BE2C (cell line): ENCODE measurements at regions not wholly inside any gene's neighbourhood (a gene's known extent, or its start where the extent isn't known, plus 50 kb on each side); places are given as distances from the start of the nearest gene placed in this dataset.

Experiments
- DNase-seq: peaks from one replicate; pipeline ENCODE4 v3.0.0-alpha.2; 2020
- H3K27me3 ChIP-seq: fragments of 250-450 bp; sonication (Bioruptor Pico); 2 replicates; pipeline ENCODE4 v1.5.1; 2020; ENCODE audit warnings: mild to moderate bottlenecking
- H3K36me3 ChIP-seq: fragments of 250-450 bp; sonication (Bioruptor Pico); 2 replicates; pipeline ENCODE4 v1.5.1; 2020; ENCODE audit warnings: mild to moderate bottlenecking
- H3K4me1 ChIP-seq: fragments of 250-450 bp; sonication (Bioruptor Pico); 2 replicates; pipeline ENCODE4 v1.5.1; 2020
- H3K4me3 ChIP-seq: 2 replicates; pipeline ENCODE4 v1.5.1; 2011; ENCODE audit warnings: low read depth, low read length
- H3K9me3 ChIP-seq: fragments of 250-450 bp; sonication (Bioruptor Pico); 2 replicates; pipeline ENCODE4 v1.5.1; 2020
- TF ChIP-seq, protein P1 (sequence below): IDR thresholded peaks from 2 replicates; pipeline ENCODE4 v1.5.1; 2012; ENCODE audit warnings: mild to moderate bottlenecking, low read depth, low read length

DNA sequence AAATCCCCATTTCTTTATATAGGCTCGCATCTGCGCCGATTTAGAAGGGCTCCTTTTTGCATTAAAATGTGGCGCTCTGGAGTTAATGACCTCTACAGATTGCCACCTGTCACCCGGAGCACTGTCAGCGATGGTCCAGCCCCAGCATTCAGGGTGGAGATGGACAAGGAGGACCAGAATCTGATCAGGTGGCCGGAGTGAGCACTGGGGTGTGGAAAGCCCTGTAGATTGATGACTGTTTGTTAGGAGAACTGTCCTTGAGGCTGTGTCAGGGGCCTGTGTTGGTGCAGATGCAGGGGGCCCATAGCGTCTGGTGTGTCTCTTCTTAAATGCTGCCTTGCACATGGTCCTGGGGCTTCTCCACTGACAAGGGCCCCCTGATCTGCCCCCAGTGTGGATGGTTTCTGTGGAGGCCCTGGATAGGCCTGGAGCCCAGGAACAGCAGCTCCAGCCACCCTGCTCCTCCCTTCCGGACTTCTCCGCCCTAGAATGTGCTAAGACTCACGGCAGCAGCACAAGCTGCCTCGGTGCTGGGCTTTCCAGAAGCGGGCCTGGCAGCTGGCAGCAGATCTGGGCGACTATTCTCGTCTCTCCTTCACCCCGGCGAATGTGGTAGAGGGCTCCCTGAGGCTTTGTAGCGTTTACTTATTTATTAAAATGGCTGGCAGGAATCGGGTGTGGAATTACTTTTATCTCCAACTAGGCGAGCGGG, 1333.3 kb downstream of the BRD1 start:
- no peaks in the 10 kb centered on the region for H3K4me1 ChIP-seq
- H3K36me3 ChIP-seq = no peaks in the 10 kb centered on the region
- DNase-seq = no peak
- H3K27me3 ChIP-seq = peaks cover 3% of the 10 kb centered on the region; the same call in 1 of the 2 replicates
- H3K4me3 ChIP-seq = no peak overlapping the region
- no peaks in the 10 kb centered on the region; the same call in 1 of the 2 replicates for H3K9me3 ChIP-seq
- TF ChIP-seq, protein P1, sequence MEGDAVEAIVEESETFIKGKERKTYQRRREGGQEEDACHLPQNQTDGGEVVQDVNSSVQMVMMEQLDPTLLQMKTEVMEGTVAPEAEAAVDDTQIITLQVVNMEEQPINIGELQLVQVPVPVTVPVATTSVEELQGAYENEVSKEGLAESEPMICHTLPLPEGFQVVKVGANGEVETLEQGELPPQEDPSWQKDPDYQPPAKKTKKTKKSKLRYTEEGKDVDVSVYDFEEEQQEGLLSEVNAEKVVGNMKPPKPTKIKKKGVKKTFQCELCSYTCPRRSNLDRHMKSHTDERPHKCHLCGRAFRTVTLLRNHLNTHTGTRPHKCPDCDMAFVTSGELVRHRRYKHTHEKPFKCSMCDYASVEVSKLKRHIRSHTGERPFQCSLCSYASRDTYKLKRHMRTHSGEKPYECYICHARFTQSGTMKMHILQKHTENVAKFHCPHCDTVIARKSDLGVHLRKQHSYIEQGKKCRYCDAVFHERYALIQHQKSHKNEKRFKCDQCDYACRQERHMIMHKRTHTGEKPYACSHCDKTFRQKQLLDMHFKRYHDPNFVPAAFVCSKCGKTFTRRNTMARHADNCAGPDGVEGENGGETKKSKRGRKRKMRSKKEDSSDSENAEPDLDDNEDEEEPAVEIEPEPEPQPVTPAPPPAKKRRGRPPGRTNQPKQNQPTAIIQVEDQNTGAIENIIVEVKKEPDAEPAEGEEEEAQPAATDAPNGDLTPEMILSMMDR = no peak

- H3K4me1 ChIP-seq = no peaks in the 10 kb centered on the region
- H3K36me3 ChIP-seq = no peaks in the 10 kb centered on the region
- no peak for DNase-seq
- H3K9me3 ChIP-seq = no peaks in the 10 kb centered on the region; the same call in 1 of the 2 replicates
- TF ChIP-seq, protein P1 = no peak
- H3K4me3 ChIP-seq = no peak overlapping the region
- H3K27me3 ChIP-seq = peaks cover 3% of the 10 kb centered on the region; the same call in 1 of the 2 replicates
These were observed 1333.9 kb downstream of the BRD1 start for GRCh38 chr22:48493733-48494132.

DNA sequence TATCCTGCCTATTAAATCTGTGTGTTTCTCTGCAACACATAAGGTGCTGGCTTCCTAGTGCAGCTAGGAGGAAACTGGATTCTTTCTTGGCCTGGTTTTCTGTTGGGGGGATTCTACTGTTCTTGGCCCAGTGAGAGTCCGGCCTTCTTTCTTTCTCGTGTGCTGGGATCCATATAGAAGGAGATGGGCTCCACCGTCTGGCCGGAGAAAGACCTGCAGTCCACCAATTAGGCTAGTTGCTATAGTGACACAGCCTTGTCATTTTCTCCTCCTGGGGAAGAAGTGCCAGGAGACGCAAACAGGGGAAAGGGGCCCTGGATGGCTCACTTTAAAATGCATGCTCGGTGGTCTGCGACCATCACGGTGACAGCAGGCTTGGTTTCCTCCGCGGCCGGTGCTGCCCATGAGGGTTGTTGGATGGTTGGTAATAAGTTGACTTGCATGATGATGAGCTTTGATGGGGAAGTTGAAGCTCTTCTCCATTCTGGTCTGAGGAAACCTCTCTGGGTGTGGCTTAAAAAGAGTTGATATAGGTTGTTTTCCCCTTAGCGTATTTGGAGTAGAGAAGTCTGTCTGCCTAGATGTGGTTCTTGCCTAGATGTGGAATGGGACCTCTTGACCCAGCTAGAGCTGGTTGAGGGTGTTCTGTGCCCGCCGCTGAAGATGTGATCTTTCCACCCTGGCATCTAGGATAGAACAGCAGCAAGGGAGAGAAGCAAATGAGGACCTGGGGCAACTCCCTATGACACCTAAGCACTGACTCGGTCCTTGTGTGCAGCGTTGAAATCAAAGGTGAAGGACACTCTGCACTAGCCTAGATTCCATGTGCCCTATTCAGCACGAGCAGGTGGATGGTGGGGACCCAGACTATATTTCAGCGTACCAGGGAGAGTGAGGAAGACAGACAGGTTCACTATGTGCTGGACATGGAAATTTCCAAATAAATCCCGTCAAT, 1335.0 kb downstream of the BRD1 start:
- no peaks in the 10 kb centered on the region for H3K4me1 ChIP-seq
- DNase-seq = peak; percentile 45
- TF ChIP-seq, protein P1 = peak; percentile 73
- H3K36me3 ChIP-seq = no peaks in the 10 kb centered on the region
- peaks cover 3% of the 10 kb centered on the region; the same call in 1 of the 2 replicates for H3K27me3 ChIP-seq
- H3K4me3 ChIP-seq = no peak overlapping the region
- H3K9me3 ChIP-seq = no peaks in the 10 kb centered on the region; the same call in 1 of the 2 replicates

GRCh38 chr22:48491451-48491941, 1336.2 kb downstream of the BRD1 start:
- Histone ChIP-seq H3K36me3 (no peaks in the 10 kb centered on the region), H3K27me3 (peaks cover 3% of the 10 kb centered on the region; the same call in 1 of the 2 replicates), H3K4me1 (no peaks in the 10 kb centered on the region), H3K4me3 (no peak overlapping the region), H3K9me3 (no peaks in the 10 kb centered on the region; the same call in 1 of the 2 replicates)
- no peak for DNase-seq
- TF ChIP-seq, protein P1 = no peak

- Histone ChIP-seq H3K4me3 (no peak overlapping the region), H3K36me3 (no peaks in the 10 kb centered on the region), H3K4me1 (no peaks in the 10 kb centered on the region), H3K9me3 (no peaks in the 10 kb centered on the region; the same call in 1 of the 2 replicates), H3K27me3 (peaks cover 3% of the 10 kb centered on the region; the same call in 1 of the 2 replicates)
- no peak for DNase-seq
- TF ChIP-seq, protein P1 = no peak
These were observed 1336.9 kb downstream of the BRD1 start for GRCh38 chr22:48490500-48491411.
